ENCODE measurements at regions not wholly inside any gene's neighbourhood (a gene's known extent, or its start where the extent isn't known, plus 50 kb on each side); places are given as distances from the start of the nearest gene placed in this dataset.

- dilution Hi-C loops (cut with MboI; ENCODE audit: extremely low pct_ligation_motif_present, low sequenced_read_pairs) (no loop called here), intact Hi-C loops (cut with micrococcal nuclease) (no loop called here)
- H3K27me3 ChIP-seq (ENCODE audit: control insufficient read depth in 2 of 2, insufficient read depth in 2 of 2, low read length in 2 of 2), result no peaks in the 10 kb centered on the region
- H3K9ac ChIP-seq (replicated peaks; ENCODE audit: extremely low read depth, insufficient read depth, low read length), result no peak overlapping the region
- no peak overlapping the region for H3K4me3 ChIP-seq (replicated peaks in 1 of 3; ENCODE audit: insufficient read depth in 1 of 3, low read depth in 1 of 3, low read length in 3 of 3)
- H3K27ac ChIP-seq (ENCODE audit: insufficient read depth, low read depth, low read length), result no peak overlapping the region
- H3K36me3 ChIP-seq (ENCODE audit: control insufficient read depth in 2 of 2, extremely low read depth in 1 of 2, insufficient read depth in 2 of 2, low read length in 2 of 2), result no peaks in the 10 kb centered on the region
- no peaks in the 10 kb centered on the region for H3K4me1 ChIP-seq (ENCODE audit: control insufficient read depth, extremely low read depth, insufficient read depth, low read length)
- no peak for FAIRE-seq
- peaks cover 2% of the 10 kb centered on the region for H3K9me3 ChIP-seq (replicated peaks; ENCODE audit: control insufficient read depth, insufficient read depth, low read length)
- H3K4me2 ChIP-seq (ENCODE audit: insufficient read depth, low read length), result no peak overlapping the region
- no peak for DNase-seq (ENCODE audit: low read depth, low spot score)
- no peaks in the 10 kb centered on the region for H4K20me1 ChIP-seq (replicated peaks; ENCODE audit: control insufficient read depth, extremely low read depth, insufficient read depth, low read length)
- ChIA-PET CTCF (no interaction called here), POLR2A (no interaction called here)
- no peak overlapping the region for H2AFZ ChIP-seq (ENCODE audit: low read depth, low read length)
- no peak for TF ChIP-seq FOS (IDR thresholded peaks at IDR 0.05; ENCODE audit: borderline replicate concordance, insufficient read depth, low read length)
- no peak for TF ChIP-seq EZH2 (IDR thresholded peaks at IDR 0.05; ENCODE audit: borderline replicate concordance, low read depth, low read length, severe bottlenecking)
- no peak for TF ChIP-seq POLR2A (IDR thresholded peaks at IDR 0.05; ENCODE audit: low read depth, low read length)
- no peak for TF ChIP-seq MAX (IDR thresholded peaks at IDR 0.05; ENCODE audit: insufficient read depth, insufficient read length)
- no peak for TF ChIP-seq POLR2AphosphoS5 (IDR thresholded peaks at IDR 0.05; ENCODE audit: insufficient read depth, low read depth, low read length)
- TF ChIP-seq JUN (IDR thresholded peaks at IDR 0.05; ENCODE audit: borderline replicate concordance, insufficient read depth, insufficient read length, low read depth), result no peak
- TF ChIP-seq MYC (IDR thresholded peaks at IDR 0.05; ENCODE audit: low read depth, low read length), result no peak
- TF ChIP-seq CTCF (IDR thresholded peaks at IDR 0.05; ENCODE audit: extremely low read depth in 1 of 2, insufficient read depth in 1 of 2, low read depth in 1 of 2, low read length in 2 of 2), result no peak
- TF ChIP-seq GATA2 (IDR thresholded peaks at IDR 0.05; ENCODE audit: insufficient read depth, insufficient read length, low read depth, low read length), result no peak
- no peaks in the 10 kb centered on the region for H3K9me1 ChIP-seq (replicated peaks; ENCODE audit: control insufficient read depth, extremely low read depth, insufficient read depth, low read length)
- BruUV-seq (replicated peaks), result no TSS peak
- H3K79me2 ChIP-seq (ENCODE audit: control insufficient read depth, insufficient read depth, low read length), result no peaks in the 10 kb centered on the region
Measured at GRCh38 chr4:59637596-59637995, 1562.5 kb upstream of the ADGRL3 start.
